ENCODE measurements at regions not wholly inside any gene's neighbourhood (a gene's known extent, or its start where the extent isn't known, plus 50 kb on each side); places are given as distances from the start of the nearest gene placed in this dataset.

DNA sequence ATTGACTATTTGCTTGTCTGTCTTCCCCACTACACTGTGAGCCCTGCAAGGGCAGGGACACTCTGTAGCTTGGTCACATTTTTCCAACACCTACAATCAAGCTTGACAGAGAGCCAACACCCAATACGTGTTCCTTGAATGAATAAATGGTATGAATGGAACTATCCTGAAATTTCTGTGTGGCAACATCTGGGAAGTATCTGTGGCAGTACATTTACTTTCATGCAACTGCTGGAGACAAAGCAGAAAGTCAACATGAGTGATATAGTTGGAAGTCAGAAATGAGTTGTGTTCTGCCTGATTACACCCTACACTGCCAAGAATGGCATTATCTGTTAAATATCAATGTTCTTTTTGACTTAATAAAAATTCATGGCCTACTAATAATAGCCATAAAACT, 343.5 kb upstream of the F9 start:
- no peak overlapping the region for H4K91ac ChIP-seq (replicated peaks; ENCODE audit: insufficient read length, low read length)
- H2BK12ac ChIP-seq (ENCODE audit: low read depth, low read length) = no peak overlapping the region
- POLR2A ChIA-PET (ENCODE audit: partially characterized antibody) = no interaction called here
- no peak overlapping the region for H2BK20ac ChIP-seq (ENCODE audit: low read length)
- no peak overlapping the region for H2BK120ac ChIP-seq (replicated peaks; ENCODE audit: low read depth, low read length)
- H3K9ac ChIP-seq (replicated peaks in 1 of 4; ENCODE audit: extremely low read depth in 1 of 4, low read depth in 3 of 4, low read length in 3 of 4) = no peak overlapping the region
- DNase-seq (ENCODE audit: low read depth in 1 of 2, low spot score in 2 of 2) = no peak
- H3K4me2 ChIP-seq (ENCODE audit: insufficient read depth in 1 of 2, low read depth in 2 of 2, low read length in 2 of 2) = no peak overlapping the region
- no peaks in the 10 kb centered on the region for H3K23me2 ChIP-seq (ENCODE audit: low read depth, low read length)
- H4K8ac ChIP-seq (ENCODE audit: extremely low read depth, insufficient read depth, low read length) = no peak overlapping the region
- peaks cover 0 to 3% of the 10 kb centered on the region in 2 experiments for H4K20me1 ChIP-seq (replicated peaks in 1 of 2; ENCODE audit: control insufficient read depth in 1 of 2, insufficient read depth in 2 of 2, low read length in 2 of 2)
- H3K27me3 ChIP-seq (replicated peaks in 1 of 4; ENCODE audit: control insufficient read depth in 3 of 4, extremely low read depth in 1 of 4, insufficient read depth in 3 of 4, low read length in 3 of 4) = peaks cover 15 to 48% (median 32%) of the 10 kb centered on the region in 4 experiments
- H3K14ac ChIP-seq (ENCODE audit: insufficient read length) = no peak overlapping the region
- no peak overlapping the region for H3K4ac ChIP-seq (replicated peaks; ENCODE audit: insufficient read length, low read depth, low read length)
- no peak overlapping the region for H3K56ac ChIP-seq (replicated peaks; ENCODE audit: insufficient read length, low read depth, low read length)
- no peaks in the 10 kb centered on the region for H3K79me2 ChIP-seq (ENCODE audit: control insufficient read depth in 1 of 2, insufficient read depth in 2 of 2, low read length in 2 of 2)
- 0 out of 7 replicates have a peak, but pooled peaks cover 0 to 2% (median under 1%) of the 10 kb centered on the region in 4 experiments for H3K4me1 ChIP-seq (replicated peaks in 1 of 4; ENCODE audit: control insufficient read depth in 3 of 4, insufficient read depth in 4 of 4, low read length in 3 of 4)
- no peak for FAIRE-seq
- no peak overlapping the region for H2BK15ac ChIP-seq (ENCODE audit: low read length)
- no peak overlapping the region for H3K23ac ChIP-seq (ENCODE audit: insufficient read length)
- no peaks in the 10 kb centered on the region for H3K9me3 ChIP-seq (ENCODE audit: insufficient read depth in 2 of 2, low read depth in 1 of 2, low read length in 1 of 2)
- no peak overlapping the region for H2AK5ac ChIP-seq (ENCODE audit: low read depth, low read length)
- CTCF ChIA-PET (ENCODE audit: partially characterized antibody) = no interaction called here
- no peak overlapping the region for H2AFZ ChIP-seq (ENCODE audit: low read length)
- no peak overlapping the region for H3K18ac ChIP-seq (ENCODE audit: extremely low read depth, low read length)
- H4K5ac ChIP-seq (ENCODE audit: insufficient read length, low read depth, low read length) = no peak overlapping the region
- 80% methylated on average over 1 of the region's 1 CpG; no CpG with 5 or more reads in 1 of the 2 experiments for WGBS, 2 experiments (ENCODE audit: extremely low coverage in 1 of 2, insufficient coverage in 1 of 2, insufficient read length in 1 of 2, insufficient replicate concordance in 2 of 2, low coverage in 1 of 2, low lambda C conversion rate in 2 of 2, missing lambda C conversion rate in 1 of 2)
- H3K36me3 ChIP-seq (ENCODE audit: control insufficient read depth in 2 of 4, insufficient read depth in 4 of 4, low read length in 3 of 4) = no peaks in the 10 kb centered on the region
- no peak overlapping the region for H3K4me3 ChIP-seq (ENCODE audit: extremely low read depth in 1 of 4, insufficient read depth in 2 of 4, low read depth in 3 of 4, low read length in 4 of 4)
- no peaks in the 10 kb centered on the region for H3K79me1 ChIP-seq (ENCODE audit: low read depth, low read length)
- H3K27ac ChIP-seq (ENCODE audit: low read depth, low read length) = no peak overlapping the region
- no peak overlapping the region for H2BK5ac ChIP-seq (ENCODE audit: low read depth, low read length)
- TF ChIP-seq, protein P1, sequence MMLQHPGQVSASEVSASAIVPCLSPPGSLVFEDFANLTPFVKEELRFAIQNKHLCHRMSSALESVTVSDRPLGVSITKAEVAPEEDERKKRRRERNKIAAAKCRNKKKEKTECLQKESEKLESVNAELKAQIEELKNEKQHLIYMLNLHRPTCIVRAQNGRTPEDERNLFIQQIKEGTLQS (IDR thresholded peaks at IDR 0.05; ENCODE audit: insufficient read depth, low read depth, low read length) = no peak
- TF ChIP-seq KDM1A (IDR thresholded peaks at IDR 0.05; ENCODE audit: borderline replicate concordance, low read length) (no peak), CBX8 (IDR thresholded peaks at IDR 0.05; ENCODE audit: borderline replicate concordance, low read depth, low read length) (no peak), RBBP5 (IDR thresholded peaks at IDR 0.05; ENCODE audit: borderline replicate concordance, low read depth, low read length) (no peak), POU5F1 (IDR thresholded peaks at IDR 0.05; ENCODE audit: low read depth, low read length) (no peak), TEAD4 (IDR thresholded peaks at IDR 0.05; ENCODE audit: low read depth, low read length) (no peak), CTBP2 (IDR thresholded peaks at IDR 0.05; ENCODE audit: borderline replicate concordance, insufficient read depth, insufficient read length, low read length) (no peak), JUN (IDR thresholded peaks at IDR 0.05; ENCODE audit: low read depth, low read length) (no peak), TBP (IDR thresholded peaks at IDR 0.05; ENCODE audit: low read depth, low read length) (no peak), MAFK (IDR thresholded peaks at IDR 0.05; ENCODE audit: low read depth, low read length) (no peak), EGR1 (IDR thresholded peaks at IDR 0.05; ENCODE audit: borderline replicate concordance, low read depth, low read length) (no peak), RNF2 (IDR thresholded peaks at IDR 0.05; ENCODE audit: borderline replicate concordance, low read depth, low read length, missing control alignments, poor library complexity, severe bottlenecking) (no peak), POLR2AphosphoS5 (IDR thresholded peaks at IDR 0.05; ENCODE audit: low read depth, low read length) (no peak), PHF8 (conservative IDR thresholded peaks at IDR 0.05; ENCODE audit: low read depth, low read length) (no peak), TAF1 (IDR thresholded peaks at IDR 0.05; ENCODE audit: low read depth, low read length) (no peak)
